K562 (cell line): ENCODE measurements at regions not wholly inside any gene's neighbourhood (a gene's known extent, or its start where the extent isn't known, plus 50 kb on each side); places are given as distances from the start of the nearest gene placed in this dataset.

Experiments used
- ATAC-seq: fragments of 200-7000 bp; cut with Tn5 transposase; 3 replicates; pipeline ENCODE4 v1.9.1; 2020; ENCODE audit warnings: moderate library complexity
- BruUV-seq: library from RNA; stranded (reverse); fragments of 400-500 nt; replicated peaks from 2 replicates; lab custom pipeline; 2021; lab: Mats Ljungman, UMichigan
- CTCF ChIA-PET: fragments of 300-600 bp; formaldehyde crosslinking; extraction: SDS; loops from one replicate; lab custom pipeline; 2021; ENCODE audit warnings: low intra/inter-chr PET ratio; lab: Yijun Ruan, JAX
- POLR2A ChIA-PET: fragments of 300-600, 350-650 bp; sonication (Branson Sonifier 250); formaldehyde crosslinking; extraction: SDS; loops from one replicate; lab custom pipeline; 2021; ENCODE audit warnings: antibody characterized with exemption, inconsistent platforms; lab: Yijun Ruan, JAX
- DNase-seq, 4 experiments: peaks; one replicate each; pipeline versions ENCODE4 v3.0.0 to v3.0.0-alpha.2; 2011 to 2018; ENCODE audit warnings: low spot score in 3 of 4, mixed read lengths in 3 of 4; ENCODE audit errors: extremely low read depth in 1 of 4
- FAIRE-seq: peaks from 2 replicates; lab custom pipeline; 2011; peaks lifted over from hg19 to GRCh38; lab: Jason Lieb, UNC
- H2AFZ ChIP-seq: 2 replicates; pipeline ENCODE4 v1.6.0; 2011; ENCODE audit warnings: low read depth, low read length, control low read depth, inconsistent platforms
- H3K27ac ChIP-seq: fragments of 200-600 bp; 3 replicates; pipeline ENCODE4 v1.8.0; 2011; ENCODE audit warnings: low read depth, mild to moderate bottlenecking, control low read depth, inconsistent platforms, low read length, moderate library complexity, mixed read lengths; ENCODE audit errors: extremely low read depth
- H3K27me3 ChIP-seq, 2 experiments: fragments of 300-600 bp in 1 of 2; 2 replicates in 1 of 2; 3 replicates in 1 of 2; pipeline versions ENCODE4 v1.6.0 to v1.8.0; 2011; ENCODE audit warnings: inconsistent platforms in 2 of 2, low read length in 2 of 2, mild to moderate bottlenecking in 1 of 2, mixed read lengths in 1 of 2, moderate library complexity in 1 of 2; ENCODE audit not compliant: control insufficient read depth in 2 of 2, insufficient read depth in 2 of 2
- H3K36me3 ChIP-seq: fragments of 300-600 bp; 3 replicates; pipeline ENCODE4 v1.8.0; 2011; ENCODE audit warnings: mild to moderate bottlenecking, low read length, inconsistent platforms; ENCODE audit not compliant: control insufficient read depth, insufficient read depth
- H3K4me1 ChIP-seq, 2 experiments: fragments of 200-600 bp in 1 of 2; replicated peaks in 1 of 2; 2 replicates in 1 of 2; 3 replicates in 1 of 2; pipeline versions ENCODE4 v1.5.1 to v1.8.0; 2011; ENCODE audit warnings: inconsistent platforms in 2 of 2, low read length in 2 of 2, mild to moderate bottlenecking in 1 of 2, mixed read lengths in 1 of 2, moderate library complexity in 1 of 2; ENCODE audit not compliant: control insufficient read depth in 2 of 2, insufficient read depth in 2 of 2
- H3K4me2 ChIP-seq: 2 replicates; pipeline ENCODE4 v1.6.1; 2011; ENCODE audit warnings: low read length, control low read depth, inconsistent platforms, mixed read lengths; ENCODE audit not compliant: insufficient read depth
- H3K4me3 ChIP-seq: fragments of 200-600 bp; sonication (generic), shearing (Covaris generic); 2 replicates; pipeline ENCODE4 v1.5.1; 2016; ENCODE audit warnings: control low read depth, inconsistent platforms
- H3K79me2 ChIP-seq: fragments of 200-600 bp; 3 replicates; pipeline ENCODE4 v1.8.0; 2011; ENCODE audit warnings: low read length, inconsistent platforms; ENCODE audit not compliant: control insufficient read depth, insufficient read depth
- H3K9ac ChIP-seq, 2 experiments: 2 replicates each; pipeline versions ENCODE4 v1.6.0 to v1.6.1; 2011; ENCODE audit warnings: low read depth in 2 of 2, low read length in 2 of 2, control low read depth in 1 of 2, inconsistent platforms in 1 of 2, mild to moderate bottlenecking in 1 of 2, mixed read lengths in 1 of 2; ENCODE audit not compliant: insufficient read depth in 1 of 2
- H3K9me1 ChIP-seq: one replicate; pipeline ENCODE4 v1.6.0; 2011; ENCODE audit warnings: inconsistent platforms, mild to moderate bottlenecking, low read length, moderate library complexity; ENCODE audit not compliant: control insufficient read depth, insufficient read depth
- H3K9me3 ChIP-seq: replicated peaks from 2 replicates; pipeline ENCODE4 v1.5.1; 2011; ENCODE audit warnings: low read depth, low read length, inconsistent platforms; ENCODE audit not compliant: control insufficient read depth, insufficient read depth
- H4K20me1 ChIP-seq: replicated peaks from 2 replicates; pipeline ENCODE4 v1.6.1; 2011; ENCODE audit warnings: low read length, inconsistent platforms, mixed read lengths; ENCODE audit not compliant: control insufficient read depth, insufficient read depth
- CBX8 ChIP-seq: fragments of 200-600 bp; sonication (generic); IDR thresholded peaks from 2 replicates; pipeline ENCODE4 v1.6.1; 2012; ENCODE audit warnings: borderline replicate concordance, mixed run types, low read depth, mild to moderate bottlenecking, moderate library complexity, mixed read lengths, low read length, control low read depth, inconsistent platforms; ENCODE audit not compliant: poor library complexity, severe bottlenecking; ENCODE audit errors: extremely low read depth
- NR2C2 ChIP-seq, 2 experiments: fragments of 200-800 bp in 1 of 2; sonication (Bioruptor generic) in 1 of 2; sonication (generic) in 1 of 2; formaldehyde crosslinking in 1 of 2; IDR thresholded peaks; 2 replicates each; pipeline versions ENCODE4 v1.6.1 to v1.8.0; 2016 to 2022; ENCODE audit warnings: mild to moderate bottlenecking in 1 of 2, missing compliant biosample characterization in 1 of 2, missing genetic modification characterization in 1 of 2, missing genetic modification reagents in 1 of 2
- ZNF436 ChIP-seq: fragments of 250-450, 450-650 bp; sonication (Bioruptor Pico); formaldehyde crosslinking; IDR thresholded peaks from 2 replicates; pipeline ENCODE4 v1.7.0; 2020; ENCODE audit warnings: mild to moderate bottlenecking
- WGBS: fragments of 100-300 bp; shearing (Covaris generic); methylation state at CpG from one replicate; pipeline ENCODE4 v1.1.6; 2016; ENCODE audit warnings: low coverage, mixed read lengths; ENCODE audit not compliant: insufficient coverage; ENCODE audit errors: missing lambda C conversion rate; 5-methylcytosine and 5-hydroxymethylcytosine counted together
- in situ Hi-C: fragments of 300-500 bp; cut with MboI; formaldehyde crosslinking; loops from 4 replicates; pipeline ENCODE4 v1.15.0; 2018; ENCODE audit warnings: inconsistent platforms, mixed read lengths
- intact Hi-C: fragments of 100-400 bp; cut with micrococcal nuclease; formaldehyde crosslinking; loops from 2 replicates; pipeline ENCODE4 v1.14.2; 2022
- TF ChIP-seq, protein P1 (sequence below): sonication (generic); formaldehyde crosslinking; IDR thresholded peaks from 2 replicates; pipeline ENCODE4 v1.8.0; 2022; ENCODE audit warnings: missing genetic modification reagents, mild to moderate bottlenecking, borderline replicate concordance
- TF ChIP-seq, protein P2 (sequence below): fragments of 250-450 bp; sonication (Bioruptor Pico); IDR thresholded peaks from 2 replicates; pipeline ENCODE4 v1.9.0; 2021; ENCODE audit warnings: mild to moderate bottlenecking, inconsistent platforms

- H3K27me3 ChIP-seq, result no peaks in the 10 kb centered on the region; a peak in 1 of 5 replicates
- ATAC-seq, result no peak
- H3K9me3 ChIP-seq, result no peaks in the 10 kb centered on the region
- no peak overlapping the region for H3K4me2 ChIP-seq
- no peak for FAIRE-seq
- no peaks in the 10 kb centered on the region for H3K79me2 ChIP-seq
- no peak overlapping the region for H3K27ac ChIP-seq
- intact Hi-C loops, result no loop called here
- H3K9ac ChIP-seq, result no peak overlapping the region
- no TSS peak for BruUV-seq
- no peak overlapping the region for H2AFZ ChIP-seq
- H4K20me1 ChIP-seq, result 0 out of 2 replicates have a peak, but pooled peaks cover 4% of the 10 kb centered on the region
- 32% methylated on average over 5 of the region's 8 CpGs for WGBS
- peaks cover 0 to 7% of the 10 kb centered on the region in 2 experiments; a peak in 2 of 5 replicates for H3K4me1 ChIP-seq
- H3K4me3 ChIP-seq, result no peak overlapping the region
- no peaks in the 10 kb centered on the region for H3K9me1 ChIP-seq
- TF ChIP-seq NR2C2 (CRISPR knock-in tag; IDR thresholded peaks at IDR 0.05) (no peak), NR2C2 (tag; IDR thresholded peaks at IDR 0.05) (no peak)
- in situ Hi-C loops, result loop anchor here (25.0 kb wide), 1 partner anchor 1103 kb away; no protein-coding TSS in a partner anchor
- CTCF ChIA-PET, result no interaction called here
- no peak for DNase-seq
- H3K36me3 ChIP-seq, result no peaks in the 10 kb centered on the region
- POLR2A ChIA-PET, result no interaction called here
These were observed 125.0 kb upstream of the PJA1 start for GRCh38 chrX:69290292-69290691.

DNA sequence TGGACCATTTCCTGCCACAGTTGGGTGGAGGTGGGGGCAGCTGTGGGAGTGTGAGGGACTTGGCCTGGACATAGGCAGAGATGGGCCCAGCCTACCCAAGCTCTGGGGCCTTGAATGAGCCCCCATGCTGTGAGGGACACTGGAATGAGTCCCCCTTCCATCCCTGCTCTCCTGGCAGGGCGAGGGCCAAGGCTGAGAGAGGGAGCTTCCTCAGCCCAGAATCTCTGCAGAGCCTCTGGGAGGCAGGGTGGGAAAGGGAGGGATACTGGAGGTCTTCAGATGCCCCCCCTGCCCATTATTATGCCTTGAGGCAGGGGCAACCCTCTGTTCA, 124.5 kb upstream of the PJA1 start:
- intact Hi-C loops, result loop anchor here (5.0 kb wide), 2 partner anchors 67 to 98 kb away; no protein-coding TSS in a partner anchor
- DNase-seq (no peak), ATAC-seq (no peak), FAIRE-seq (no peak)
- Histone ChIP-seq H2AFZ (no peak overlapping the region), H3K27me3 (no peaks in the 10 kb centered on the region; a peak in 1 of 5 replicates), H3K36me3 (no peaks in the 10 kb centered on the region), H3K4me2 (no peak overlapping the region), H3K9me3 (no peaks in the 10 kb centered on the region), H3K4me1 (peaks cover 0 to 7% of the 10 kb centered on the region in 2 experiments; a peak in 2 of 5 replicates), H3K27ac (no peak overlapping the region), H4K20me1 (0 out of 2 replicates have a peak, but pooled peaks cover 4% of the 10 kb centered on the region), H3K4me3 (no peak overlapping the region), H3K9ac (no peak overlapping the region), H3K9me1 (no peaks in the 10 kb centered on the region), H3K79me2 (no peaks in the 10 kb centered on the region)
- TF ChIP-seq, protein P1, sequence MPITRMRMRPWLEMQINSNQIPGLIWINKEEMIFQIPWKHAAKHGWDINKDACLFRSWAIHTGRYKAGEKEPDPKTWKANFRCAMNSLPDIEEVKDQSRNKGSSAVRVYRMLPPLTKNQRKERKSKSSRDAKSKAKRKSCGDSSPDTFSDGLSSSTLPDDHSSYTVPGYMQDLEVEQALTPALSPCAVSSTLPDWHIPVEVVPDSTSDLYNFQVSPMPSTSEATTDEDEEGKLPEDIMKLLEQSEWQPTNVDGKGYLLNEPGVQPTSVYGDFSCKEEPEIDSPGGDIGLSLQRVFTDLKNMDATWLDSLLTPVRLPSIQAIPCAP (CRISPR knock-in tag), result no peak
- TF ChIP-seq, protein P2, sequence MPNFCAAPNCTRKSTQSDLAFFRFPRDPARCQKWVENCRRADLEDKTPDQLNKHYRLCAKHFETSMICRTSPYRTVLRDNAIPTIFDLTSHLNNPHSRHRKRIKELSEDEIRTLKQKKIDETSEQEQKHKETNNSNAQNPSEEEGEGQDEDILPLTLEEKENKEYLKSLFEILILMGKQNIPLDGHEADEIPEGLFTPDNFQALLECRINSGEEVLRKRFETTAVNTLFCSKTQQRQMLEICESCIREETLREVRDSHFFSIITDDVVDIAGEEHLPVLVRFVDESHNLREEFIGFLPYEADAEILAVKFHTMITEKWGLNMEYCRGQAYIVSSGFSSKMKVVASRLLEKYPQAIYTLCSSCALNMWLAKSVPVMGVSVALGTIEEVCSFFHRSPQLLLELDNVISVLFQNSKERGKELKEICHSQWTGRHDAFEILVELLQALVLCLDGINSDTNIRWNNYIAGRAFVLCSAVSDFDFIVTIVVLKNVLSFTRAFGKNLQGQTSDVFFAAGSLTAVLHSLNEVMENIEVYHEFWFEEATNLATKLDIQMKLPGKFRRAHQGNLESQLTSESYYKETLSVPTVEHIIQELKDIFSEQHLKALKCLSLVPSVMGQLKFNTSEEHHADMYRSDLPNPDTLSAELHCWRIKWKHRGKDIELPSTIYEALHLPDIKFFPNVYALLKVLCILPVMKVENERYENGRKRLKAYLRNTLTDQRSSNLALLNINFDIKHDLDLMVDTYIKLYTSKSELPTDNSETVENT (CRISPR knock-in tag), result no peak
- TF ChIP-seq CBX8, result no peak
- TF ChIP-seq ZNF436, result no peak
- CTCF ChIA-PET, result no interaction called here
- in situ Hi-C loops, result loop anchor here (25.0 kb wide), 1 partner anchor 1102 kb away; no protein-coding TSS in a partner anchor
- no CpG with 5 or more reads among the region's 1 CpG for WGBS
- POLR2A ChIA-PET, result interaction anchor here (1.0 kb wide), 1 partner anchor 9 kb away, joined by 4 read pairs; no protein-coding TSS in a partner anchor
- no TSS peak for BruUV-seq
